CD4-positive, alpha-beta T cell treated with Interferon gamma for 1 hour (primary cell): ENCODE measurements at regions not wholly inside any gene's neighbourhood (a gene's known extent, or its start where the extent isn't known, plus 50 kb on each side); places are given as distances from the start of the nearest gene placed in this dataset.

Source experiments
- DNase-seq: peaks from one replicate; pipeline ENCODE4 v3.0.0-alpha.2; 2020

- no peak for DNase-seq
Observed at GRCh38 chr5:15012061-15012460, 140.5 kb upstream of the ANKH start.

GRCh38 chr5:15010936-15011335 lies 139.4 kb upstream of the ANKH start:
- DNase-seq: no peak

- DNase-seq: no peak
Observed at GRCh38 chr5:15009420-15009819, 137.8 kb upstream of the ANKH start.

- no peak for DNase-seq
Observed at GRCh38 chr5:15008921-15009320, 137.3 kb upstream of the ANKH start.

GRCh38 chr5:15008476-15008875 lies 136.9 kb upstream of the ANKH start:
- no peak for DNase-seq

GRCh38 chr5:15007646-15008045 lies 136.1 kb upstream of the ANKH start:
- DNase-seq: no peak

GRCh38 chr5:15004506-15004905 lies 132.9 kb upstream of the ANKH start:
- DNase-seq: no peak

- DNase-seq: peak; percentile 60
Observed at GRCh38 chr5:15003511-15003920, 131.9 kb upstream of the ANKH start.

- no peak for DNase-seq
Observed at GRCh38 chr5:15002791-15003190, 131.2 kb upstream of the ANKH start.

GRCh38 chr5:15002173-15002572 lies 130.6 kb upstream of the ANKH start:
- DNase-seq: no peak

GRCh38 chr5:15001517-15001916 lies 129.9 kb upstream of the ANKH start:
- no peak for DNase-seq

GRCh38 chr5:14998491-14998890 lies 126.9 kb upstream of the ANKH start:
- DNase-seq: no peak

- peak; percentile 40 for DNase-seq
Observed at GRCh38 chr5:14996997-14997396, 125.4 kb upstream of the ANKH start.

- DNase-seq: no peak
Observed at GRCh38 chr5:14995229-14995628, 123.7 kb upstream of the ANKH start.

GRCh38 chr5:14993459-14994133 lies 122.0 kb upstream of the ANKH start:
- peak; percentile 45 for DNase-seq

- peak; percentile 81 for DNase-seq
Observed at GRCh38 chr5:14992751-14993458, 121.3 kb upstream of the ANKH start.

- DNase-seq: no peak
Observed at GRCh38 chr5:14988223-14988622, 116.6 kb upstream of the ANKH start.

GRCh38 chr5:14986413-14986812 lies 114.8 kb upstream of the ANKH start:
- DNase-seq: no peak

GRCh38 chr5:14983666-14984441 lies 112.3 kb upstream of the ANKH start:
- DNase-seq: peak; percentile 7

GRCh38 chr5:14980698-14981097 lies 109.1 kb upstream of the ANKH start:
- no peak for DNase-seq

- DNase-seq: no peak
Observed at GRCh38 chr5:14977058-14977685, 105.6 kb upstream of the ANKH start.

- DNase-seq: no peak
Observed at GRCh38 chr5:14976486-14976885, 104.9 kb upstream of the ANKH start.

GRCh38 chr5:14971873-14972272 lies 100.3 kb upstream of the ANKH start:
- DNase-seq: no peak
